Mesothelial cell of epicardium (in vitro differentiated cells): ENCODE measurements at regions not wholly inside any gene's neighbourhood (a gene's known extent, or its start where the extent isn't known, plus 50 kb on each side); places are given as distances from the start of the nearest gene placed in this dataset.
A peak's percentile ranks its signal among the peaks of the same experiment; 100 is the strongest.

Experiments
- DNase-seq, 2 experiments: peaks; one replicate each; pipeline ENCODE4 v3.0.0; 2021; ENCODE audit warnings: low spot score in 2 of 2; ENCODE audit not compliant: unreplicated experiment in 2 of 2
- H3K27ac Mint-ChIP-seq: 2 replicates; pipeline ENCODE4 v1.8.0; 2021; ENCODE audit warnings: mixed read lengths
- H3K27me3 Mint-ChIP-seq: 2 replicates; pipeline ENCODE4 v1.8.0; 2021; ENCODE audit warnings: low read depth, mixed read lengths
- H3K36me3 Mint-ChIP-seq: 2 replicates; pipeline ENCODE4 v1.8.0; 2021; ENCODE audit warnings: mixed read lengths
- H3K4me1 Mint-ChIP-seq: 2 replicates; pipeline ENCODE4 v1.8.0; 2021; ENCODE audit warnings: mixed read lengths
- H3K4me3 Mint-ChIP-seq: 2 replicates; pipeline ENCODE4 v1.8.0; 2021; ENCODE audit warnings: mild to moderate bottlenecking, moderate library complexity, mixed read lengths
- H3K9me3 Mint-ChIP-seq: 2 replicates; pipeline ENCODE4 v1.8.0; 2021; ENCODE audit warnings: mixed read lengths
- TF ChIP-seq, protein P1 (sequence below): fragments of 200-600 bp; sonication (generic); IDR thresholded peaks from one replicate; pipeline ENCODE4 v1.5.0; 2021; ENCODE audit warnings: antibody characterized with exemption; ENCODE audit not compliant: unreplicated experiment

GRCh38 chr2:861655-862354, 88.8 kb upstream of the SNTG2 start:
- Mint-ChIP-seq H3K9me3 (no peaks in the 10 kb centered on the region), H3K27me3 (peaks cover 21% of the 10 kb centered on the region), H3K36me3 (no peaks in the 10 kb centered on the region), H3K4me1 (peaks cover 38% of the 10 kb centered on the region), H3K27ac (no peak overlapping the region), H3K4me3 (no peak overlapping the region)
- TF ChIP-seq, protein P1, sequence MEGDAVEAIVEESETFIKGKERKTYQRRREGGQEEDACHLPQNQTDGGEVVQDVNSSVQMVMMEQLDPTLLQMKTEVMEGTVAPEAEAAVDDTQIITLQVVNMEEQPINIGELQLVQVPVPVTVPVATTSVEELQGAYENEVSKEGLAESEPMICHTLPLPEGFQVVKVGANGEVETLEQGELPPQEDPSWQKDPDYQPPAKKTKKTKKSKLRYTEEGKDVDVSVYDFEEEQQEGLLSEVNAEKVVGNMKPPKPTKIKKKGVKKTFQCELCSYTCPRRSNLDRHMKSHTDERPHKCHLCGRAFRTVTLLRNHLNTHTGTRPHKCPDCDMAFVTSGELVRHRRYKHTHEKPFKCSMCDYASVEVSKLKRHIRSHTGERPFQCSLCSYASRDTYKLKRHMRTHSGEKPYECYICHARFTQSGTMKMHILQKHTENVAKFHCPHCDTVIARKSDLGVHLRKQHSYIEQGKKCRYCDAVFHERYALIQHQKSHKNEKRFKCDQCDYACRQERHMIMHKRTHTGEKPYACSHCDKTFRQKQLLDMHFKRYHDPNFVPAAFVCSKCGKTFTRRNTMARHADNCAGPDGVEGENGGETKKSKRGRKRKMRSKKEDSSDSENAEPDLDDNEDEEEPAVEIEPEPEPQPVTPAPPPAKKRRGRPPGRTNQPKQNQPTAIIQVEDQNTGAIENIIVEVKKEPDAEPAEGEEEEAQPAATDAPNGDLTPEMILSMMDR = no peak
- DNase-seq = peak in 1 of 2 experiments; percentile 27

DNA sequence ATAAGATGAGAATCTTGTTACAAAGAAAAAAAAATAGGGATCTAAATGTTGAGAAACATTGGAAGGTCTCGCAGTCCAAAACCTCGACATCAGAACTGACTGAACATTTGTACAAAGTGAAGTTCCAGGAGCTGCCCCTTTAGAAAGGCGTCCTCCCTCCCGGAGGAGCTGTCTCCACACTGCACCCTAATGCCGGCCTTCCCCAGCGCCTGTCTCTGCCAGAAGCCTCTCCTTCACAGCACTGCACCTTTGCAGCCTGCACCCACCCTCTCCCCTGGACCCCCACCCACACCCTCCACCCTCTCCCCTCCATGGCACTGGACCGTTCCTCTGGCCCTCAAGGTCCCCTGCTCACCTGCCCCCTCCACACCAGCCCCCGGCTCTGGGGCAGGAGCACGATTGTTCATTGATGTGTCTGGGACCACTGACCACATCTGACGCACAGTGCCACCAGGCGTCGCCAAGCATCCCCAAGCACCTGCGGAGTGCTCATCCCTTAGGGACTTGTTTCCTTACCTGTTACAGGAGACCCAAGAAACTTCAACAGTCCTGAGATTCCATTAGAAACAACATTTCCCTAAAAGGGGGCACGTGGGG, 90.3 kb upstream of the SNTG2 start:
- no peak overlapping the region for H3K27ac Mint-ChIP-seq
- H3K4me1 Mint-ChIP-seq = peaks cover 38% of the 10 kb centered on the region
- H3K36me3 Mint-ChIP-seq = no peaks in the 10 kb centered on the region
- H3K4me3 Mint-ChIP-seq = no peak overlapping the region
- H3K27me3 Mint-ChIP-seq = peaks cover 20% of the 10 kb centered on the region
- H3K9me3 Mint-ChIP-seq = no peaks in the 10 kb centered on the region
- TF ChIP-seq, protein P1 = no peak
- peak in 1 of 2 experiments; percentile 22 for DNase-seq

DNA sequence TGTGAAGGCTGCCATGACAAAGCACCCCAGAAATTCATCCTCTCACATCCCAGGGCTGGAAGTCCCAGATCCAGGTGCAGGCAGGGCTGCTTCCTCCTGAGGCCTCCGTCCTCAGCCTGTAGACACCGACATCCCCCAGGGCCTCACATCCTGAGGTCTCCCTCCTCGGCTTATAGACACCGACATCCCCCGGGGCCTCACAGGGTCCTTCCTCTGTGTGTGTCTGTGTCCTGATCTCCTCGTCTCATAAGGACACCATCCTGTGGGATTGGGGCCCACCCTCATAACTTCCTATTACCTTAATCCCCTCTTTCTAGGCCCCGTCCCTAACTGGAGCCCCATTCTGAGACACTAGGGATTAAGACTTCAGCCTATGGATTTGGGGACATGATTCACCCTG, 92.0 kb upstream of the SNTG2 start:
- no peaks in the 10 kb centered on the region for H3K9me3 Mint-ChIP-seq
- peaks cover 37% of the 10 kb centered on the region for H3K4me1 Mint-ChIP-seq
- no peak for DNase-seq
- peaks cover 20% of the 10 kb centered on the region for H3K27me3 Mint-ChIP-seq
- TF ChIP-seq, protein P1 = no peak
- H3K36me3 Mint-ChIP-seq = no peaks in the 10 kb centered on the region
- no peak overlapping the region for H3K27ac Mint-ChIP-seq
- H3K4me3 Mint-ChIP-seq = no peak overlapping the region

DNA sequence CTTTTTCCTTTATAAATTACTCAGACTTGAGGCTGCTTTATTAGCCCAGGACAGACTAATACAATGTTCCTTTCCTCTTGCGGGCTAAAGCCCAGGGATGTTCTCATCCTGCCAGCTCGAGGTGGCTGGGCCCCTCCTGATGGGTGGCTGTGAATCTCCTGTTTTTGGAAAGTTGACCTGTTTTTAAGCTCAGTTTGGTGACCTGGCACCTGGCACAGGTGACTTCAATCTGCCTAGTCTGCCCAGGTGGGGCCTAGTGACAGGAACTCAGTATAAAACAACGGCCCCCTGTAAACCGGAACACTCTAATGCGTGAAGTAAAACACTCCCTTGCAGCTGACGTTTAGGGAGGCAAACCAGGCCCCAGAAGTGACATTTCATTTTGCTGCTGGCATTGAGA, 92.7 kb upstream of the SNTG2 start:
- no peak overlapping the region for H3K4me3 Mint-ChIP-seq
- no peak for DNase-seq
- no peak overlapping the region for H3K27ac Mint-ChIP-seq
- H3K4me1 Mint-ChIP-seq = peaks cover 37% of the 10 kb centered on the region
- H3K27me3 Mint-ChIP-seq = peaks cover 16% of the 10 kb centered on the region
- TF ChIP-seq, protein P1 = no peak
- H3K36me3 Mint-ChIP-seq = no peaks in the 10 kb centered on the region
- no peaks in the 10 kb centered on the region for H3K9me3 Mint-ChIP-seq

DNA sequence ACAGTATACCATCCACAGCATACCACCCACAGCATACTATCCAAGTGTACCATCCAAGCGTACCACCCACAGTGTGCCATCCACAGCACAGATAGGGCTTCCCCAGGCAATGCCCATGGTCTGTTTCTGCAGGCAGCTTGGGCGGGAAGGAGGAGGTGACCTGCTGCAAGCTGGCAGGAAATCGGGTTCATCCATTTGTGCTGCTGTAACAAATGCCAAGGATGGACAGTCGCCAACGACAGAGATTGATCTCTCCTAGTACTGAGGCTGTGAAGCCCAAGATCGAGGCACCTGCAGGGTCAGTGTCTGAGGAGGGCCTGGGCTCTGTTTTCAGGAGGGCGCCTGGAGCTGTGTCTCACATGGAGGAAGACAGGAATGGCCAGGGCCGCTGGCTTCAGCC, 93.6 kb upstream of the SNTG2 start:
- H3K36me3 Mint-ChIP-seq = no peaks in the 10 kb centered on the region
- peaks cover 9% of the 10 kb centered on the region for H3K27me3 Mint-ChIP-seq
- peaks cover 36% of the 10 kb centered on the region for H3K4me1 Mint-ChIP-seq
- TF ChIP-seq, protein P1 = no peak
- no peak overlapping the region for H3K4me3 Mint-ChIP-seq
- H3K9me3 Mint-ChIP-seq = no peaks in the 10 kb centered on the region
- DNase-seq = no peak
- H3K27ac Mint-ChIP-seq = no peak overlapping the region
